ENCODE measurements at regions not wholly inside any gene's neighbourhood (a gene's known extent, or its start where the extent isn't known, plus 50 kb on each side); places are given as distances from the start of the nearest gene placed in this dataset.

GRCh38 chr6:170174771-170175643 lies 115.9 kb downstream of the DLL1 start:
- TF ChIP-seq CTCF (IDR thresholded peaks at IDR 0.05; ENCODE audit: low read depth, low read length, poor library complexity, severe bottlenecking) (no peak), EZH2phosphoT487 (IDR thresholded peaks at IDR 0.05; ENCODE audit: borderline replicate concordance, low read length) (no peak)
